GM18909 (cell line): ENCODE measurements at regions not wholly inside any gene's neighbourhood (a gene's known extent, or its start where the extent isn't known, plus 50 kb on each side); places are given as distances from the start of the nearest gene placed in this dataset.
A peak's percentile ranks its signal among the peaks of the same experiment; 100 is the strongest.

ENCODE experiments used
- ATAC-seq: cut with Tn5 transposase; IDR thresholded peaks from one replicate; pipeline ENCODE4 v1.9.1; 2021; ENCODE audit warnings: mild to moderate bottlenecking; ENCODE audit not compliant: unreplicated experiment, poor library complexity

- no peak for ATAC-seq
Measured at GRCh38 chr13:107250628-107251027, 682.7 kb upstream of the ARGLU1 start.

DNA sequence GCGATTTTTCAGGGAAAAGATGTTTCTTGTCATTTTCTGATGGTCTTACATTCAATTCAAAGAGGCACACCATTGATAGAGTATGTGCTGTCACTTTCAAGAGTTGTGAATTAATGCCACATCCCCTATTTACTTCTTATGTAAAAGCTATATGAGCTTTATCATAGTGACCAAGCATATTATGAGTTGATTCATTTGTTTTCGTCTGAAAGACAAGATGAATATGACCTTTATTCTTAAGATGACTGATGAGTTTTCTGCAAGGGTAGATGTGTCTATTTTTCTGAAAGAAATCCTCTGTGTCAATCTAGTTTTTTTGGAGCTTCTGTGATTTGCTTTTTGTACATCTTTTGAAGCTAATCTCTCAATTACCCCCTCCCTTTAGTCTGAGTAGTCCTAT lies 676.3 kb upstream of the ARGLU1 start:
- ATAC-seq, result no peak

DNA sequence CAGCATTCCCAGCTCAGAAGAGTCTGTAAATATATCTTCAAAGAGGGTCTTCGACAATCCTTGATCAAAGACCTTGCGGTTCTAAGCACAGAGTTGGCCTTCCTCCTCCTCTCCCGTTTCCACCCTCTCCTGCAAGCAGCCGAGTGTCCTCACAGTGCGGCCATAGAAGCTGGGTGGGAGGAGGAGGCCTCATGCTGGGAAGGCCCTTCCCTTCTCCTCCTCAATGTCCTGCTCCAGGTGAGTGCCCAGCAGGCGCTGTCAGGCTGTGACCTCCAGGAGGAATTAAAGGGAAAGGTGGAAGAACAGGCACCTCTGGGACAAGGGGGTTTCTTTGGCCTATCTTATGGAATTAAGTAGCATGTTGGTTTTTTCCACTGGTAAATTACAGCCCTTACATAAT lies 674.2 kb upstream of the ARGLU1 start:
- no peak for ATAC-seq

- no peak for ATAC-seq
Measured at GRCh38 chr13:107241381-107241780, 673.4 kb upstream of the ARGLU1 start.

- ATAC-seq, result no peak
Measured at GRCh38 chr13:107239213-107239612, 671.3 kb upstream of the ARGLU1 start.

GRCh38 chr13:107238262-107238981 lies 670.5 kb upstream of the ARGLU1 start:
- ATAC-seq, result no peak

GRCh38 chr13:107234319-107235073 lies 666.6 kb upstream of the ARGLU1 start:
- ATAC-seq, result no peak

DNA sequence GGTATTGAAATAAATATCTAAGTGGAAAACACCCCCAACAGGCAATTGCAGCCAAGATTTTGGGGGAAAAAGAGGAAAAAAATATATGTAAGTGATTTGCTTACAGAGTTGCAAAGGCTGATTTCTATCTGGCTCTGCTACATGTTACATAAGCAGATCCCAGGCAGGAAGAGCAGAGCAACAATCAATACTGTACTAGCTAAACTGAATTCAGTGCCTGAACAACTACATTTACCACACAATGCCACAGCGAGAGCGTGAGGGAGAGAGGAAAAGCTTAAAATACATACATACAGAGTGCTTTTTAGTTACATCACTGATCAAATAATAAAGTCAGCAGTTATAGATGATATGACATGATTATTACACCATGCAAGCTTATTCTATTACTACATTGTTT lies 665.6 kb upstream of the ARGLU1 start:
- ATAC-seq, result no peak

- ATAC-seq, result no peak
Measured at GRCh38 chr13:107231944-107232343, 664.0 kb upstream of the ARGLU1 start.

- no peak for ATAC-seq
Measured at GRCh38 chr13:107223867-107224266, 655.9 kb upstream of the ARGLU1 start.

DNA sequence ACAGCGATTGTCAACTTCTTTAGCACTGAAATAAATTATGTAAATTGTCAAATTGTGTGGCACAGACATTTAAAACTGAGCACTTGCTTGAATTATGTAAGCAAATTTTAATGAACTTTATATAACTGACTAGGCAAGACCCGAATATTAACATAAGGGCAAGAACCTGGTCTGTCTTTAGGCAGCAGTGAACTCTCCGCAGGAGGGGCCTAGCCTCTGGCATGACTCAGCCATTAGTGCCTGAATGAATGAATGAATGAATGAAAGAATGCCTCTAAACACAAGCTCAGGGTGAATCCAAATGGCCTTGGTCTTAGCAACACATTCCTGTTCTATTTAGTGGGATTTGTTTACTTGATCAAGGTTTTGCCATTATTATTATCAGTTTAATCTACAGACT lies 654.7 kb upstream of the ARGLU1 start:
- ATAC-seq, result no peak

- no peak for ATAC-seq
Measured at GRCh38 chr13:107220245-107220644, 652.3 kb upstream of the ARGLU1 start.

- ATAC-seq, result no peak
Measured at GRCh38 chr13:107217251-107217650, 649.3 kb upstream of the ARGLU1 start.

DNA sequence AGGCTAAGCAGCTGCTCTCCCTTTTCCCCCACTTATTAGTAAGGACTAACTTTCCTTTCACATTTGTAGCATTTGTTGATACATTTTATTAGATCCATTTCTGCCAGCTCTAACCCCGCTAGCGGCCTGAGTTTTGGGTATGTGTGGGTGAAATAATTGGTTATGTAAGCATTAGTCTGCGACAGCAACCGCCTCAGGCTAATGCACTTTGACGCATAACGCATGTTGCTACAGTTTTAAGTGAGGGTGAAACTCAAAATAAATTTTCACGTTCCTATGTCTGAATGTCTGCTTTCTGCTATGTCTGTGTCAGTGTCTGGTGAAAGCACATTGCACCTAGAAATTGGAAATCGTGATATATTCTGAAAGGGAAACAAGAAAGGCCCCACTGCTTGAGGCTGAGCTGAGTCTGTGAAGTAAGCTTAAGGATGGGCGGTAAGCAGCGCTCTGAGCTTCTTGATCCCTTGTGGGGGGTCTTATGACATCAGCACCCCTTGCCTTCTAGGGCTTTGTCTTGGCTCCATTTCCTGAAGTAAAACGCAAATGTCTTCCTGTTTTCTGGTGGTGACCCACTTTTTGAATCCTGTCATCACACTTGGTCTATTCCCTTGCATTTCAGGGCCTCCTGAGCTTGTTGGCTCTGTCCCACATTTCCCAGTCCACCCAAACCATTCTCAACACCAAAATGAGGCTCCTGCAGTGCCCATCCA lies 648.3 kb upstream of the ARGLU1 start:
- no peak for ATAC-seq

DNA sequence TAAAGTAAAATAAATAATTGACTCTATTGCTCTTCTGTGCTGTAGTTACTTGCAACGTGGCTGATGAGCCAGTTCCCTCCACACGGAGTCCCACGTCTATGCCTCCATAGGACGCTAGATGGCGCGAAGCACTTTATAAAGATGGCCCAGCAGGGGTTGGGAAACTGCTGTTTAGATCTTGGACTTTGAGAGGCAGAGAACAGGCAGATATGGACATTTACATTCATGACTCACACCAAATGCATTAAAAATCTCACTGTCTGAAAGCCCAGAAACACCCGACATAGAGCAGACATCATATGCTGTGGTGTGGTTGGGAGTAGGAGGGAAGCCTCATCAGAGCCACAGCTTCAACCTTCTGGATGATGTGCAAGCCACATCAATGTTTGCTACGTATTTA lies 643.1 kb upstream of the ARGLU1 start:
- ATAC-seq, result peak; percentile 98

- ATAC-seq, result no peak
Measured at GRCh38 chr13:107210723-107211030, 642.7 kb upstream of the ARGLU1 start.

DNA sequence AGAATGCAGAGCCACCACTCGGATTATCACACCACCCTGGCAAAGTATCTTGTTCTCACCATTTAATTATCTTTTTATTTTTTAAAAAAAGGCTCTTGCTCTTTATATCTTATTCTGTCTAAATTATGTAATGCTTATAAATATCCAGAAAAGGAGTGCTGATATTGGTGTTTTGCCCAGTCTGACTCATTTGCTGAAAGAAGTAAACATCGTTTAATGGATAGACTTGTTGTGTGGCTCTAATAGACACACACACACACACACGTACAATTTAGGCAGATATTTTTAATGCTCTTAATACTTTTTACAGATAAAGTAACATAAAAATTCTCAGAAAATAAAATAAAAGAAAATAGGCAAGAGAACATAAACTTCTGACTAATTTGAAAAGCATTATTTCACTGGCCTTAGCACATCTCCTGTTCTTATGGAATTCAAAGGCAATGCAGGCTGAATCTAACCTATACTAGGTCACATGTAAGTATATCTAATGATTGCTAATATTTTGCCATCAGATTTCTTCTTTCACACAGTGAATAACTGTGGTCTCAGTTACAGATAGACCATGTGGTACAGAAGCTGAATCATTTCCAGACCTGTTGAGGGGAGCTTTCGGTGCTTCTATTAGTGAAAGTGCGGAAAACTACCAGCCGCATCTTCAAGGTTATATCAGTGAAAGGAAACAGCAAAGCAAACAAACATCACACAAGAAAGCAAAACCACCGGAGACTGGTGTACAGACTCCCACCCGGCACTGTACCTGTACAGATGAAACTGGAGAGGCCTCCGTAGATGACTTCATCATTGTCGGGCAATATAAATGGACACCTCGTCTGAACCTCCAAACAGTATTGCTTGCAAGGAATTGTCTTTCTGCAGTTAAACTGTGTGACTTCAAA lies 642.1 kb upstream of the ARGLU1 start:
- no peak for ATAC-seq

GRCh38 chr13:107208889-107209288 lies 641.0 kb upstream of the ARGLU1 start:
- no peak for ATAC-seq

DNA sequence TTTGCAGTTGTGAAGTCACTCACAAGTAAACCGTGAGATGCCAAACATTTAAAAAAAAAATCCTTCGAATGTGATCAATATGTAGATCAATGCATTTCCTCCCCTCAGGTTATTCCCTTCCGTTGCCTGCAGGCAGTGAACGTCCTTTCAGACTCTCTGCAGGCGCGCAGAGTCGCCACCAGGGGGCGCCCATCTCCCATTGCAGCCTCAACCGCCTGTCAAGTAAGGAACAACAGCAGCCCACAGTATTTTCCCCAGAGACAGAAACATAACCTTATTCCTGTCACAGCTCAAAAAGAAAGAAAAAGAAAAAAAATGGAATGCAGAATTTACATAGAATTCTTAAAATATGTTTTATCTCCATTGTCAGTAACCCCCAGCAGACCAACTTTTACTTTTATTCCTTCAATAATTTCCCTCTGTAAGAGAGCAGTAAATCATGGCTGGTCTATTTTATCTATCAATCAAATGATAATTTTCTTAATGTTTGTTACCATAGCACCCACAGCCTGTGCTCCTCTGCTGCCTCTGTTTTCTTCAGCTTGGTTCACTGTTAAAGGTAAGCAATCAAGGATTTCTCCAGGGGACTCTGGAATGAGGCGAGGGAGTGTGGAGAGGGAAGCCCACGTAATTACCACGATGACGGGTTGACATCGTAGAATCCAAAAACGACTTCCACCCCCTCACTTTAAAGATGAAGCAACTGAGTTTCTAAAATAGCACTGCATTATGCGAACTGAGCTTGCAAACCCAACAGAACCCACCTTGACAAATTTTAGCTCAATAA lies 637.6 kb upstream of the ARGLU1 start:
- peak; percentile 96 for ATAC-seq
